Panc1 (cell line): ENCODE measurements at regions not wholly inside any gene's neighbourhood (a gene's known extent, or its start where the extent isn't known, plus 50 kb on each side); places are given as distances from the start of the nearest gene placed in this dataset.

Source experiments
- ATAC-seq: fragments of 200-7000 bp; cut with Tn5 transposase; 2 replicates; pipeline ENCODE4 v1.9.1; 2020; ENCODE audit warnings: mild to moderate bottlenecking, moderate library complexity
- BruUV-seq: library from RNA; stranded (reverse); fragments of 400-500 nt; replicated peaks from 2 replicates; lab custom pipeline; 2021; lab: Mats Ljungman, UMichigan
- CTCF ChIA-PET: fragments of 300-600 bp; sonication (Branson Sonifier 250); formaldehyde crosslinking; loops from one replicate; lab custom pipeline; 2022; ENCODE audit warnings: antibody characterized with exemption; lab: Charles Lee
- POLR2A ChIA-PET: fragments of 300-600 bp; sonication (Branson Sonifier 250); formaldehyde crosslinking; loops from one replicate; lab custom pipeline; 2022; ENCODE audit warnings: antibody characterized with exemption; lab: Charles Lee
- DNase-seq: peaks from one replicate; pipeline ENCODE4 v3.0.0-alpha.2; 2010; ENCODE audit warnings: low read depth, low spot score
- H3K27ac ChIP-seq: 2 replicates; pipeline ENCODE4 v1.5.1; 2011; ENCODE audit warnings: mild to moderate bottlenecking, low read length, inconsistent platforms
- H3K27me3 ChIP-seq: fragments of 200-500 bp; sonication (Bioruptor generic); 2 replicates; pipeline ENCODE4 v1.6.0; 2014; ENCODE audit warnings: low read length, inconsistent platforms; ENCODE audit not compliant: control insufficient read depth, insufficient read depth
- H3K36me3 ChIP-seq: fragments of 200-500 bp; sonication (Bioruptor generic); 2 replicates; pipeline ENCODE4 v1.5.1; 2014; ENCODE audit warnings: inconsistent platforms, mild to moderate bottlenecking, low read length, moderate library complexity; ENCODE audit not compliant: control insufficient read depth, insufficient read depth
- H3K4me1 ChIP-seq: 2 replicates; pipeline ENCODE4 v1.5.1; 2011; ENCODE audit warnings: inconsistent platforms, mild to moderate bottlenecking, low read length, moderate library complexity; ENCODE audit not compliant: control insufficient read depth, insufficient read depth
- H3K4me3 ChIP-seq, 2 experiments: 2 replicates each; pipeline ENCODE4 v1.5.1; 2011 to 2012; ENCODE audit warnings: low read depth in 2 of 2, low read length in 2 of 2, mild to moderate bottlenecking in 2 of 2, inconsistent platforms in 1 of 2, moderate library complexity in 1 of 2
- H3K9me3 ChIP-seq: fragments of 200-500 bp; sonication (Bioruptor generic); 2 replicates; pipeline ENCODE4 v1.5.1; 2014; ENCODE audit warnings: low read depth, mild to moderate bottlenecking, inconsistent platforms, low read length, moderate library complexity; ENCODE audit not compliant: control insufficient read depth, insufficient read depth
- CTCF ChIP-seq: fragments of 450-650 bp; IDR thresholded peaks from 2 replicates; pipeline ENCODE4 v1.5.1; 2017; ENCODE audit warnings: mild to moderate bottlenecking
- POLR2AphosphoS5 ChIP-seq: IDR thresholded peaks from 2 replicates; pipeline ENCODE4 v1.6.1; 2012; ENCODE audit warnings: mild to moderate bottlenecking, low read depth, low read length, moderate library complexity
- SIN3A ChIP-seq: IDR thresholded peaks from 2 replicates; pipeline ENCODE4 v1.6.1; 2012; ENCODE audit warnings: low read depth, mild to moderate bottlenecking, low read length, moderate library complexity, borderline replicate concordance; ENCODE audit not compliant: insufficient read depth
- TCF7L2 ChIP-seq: IDR thresholded peaks from 2 replicates; pipeline ENCODE4 v1.6.1; 2011; ENCODE audit warnings: mild to moderate bottlenecking, low read depth, low read length, inconsistent platforms
- in situ Hi-C: cut with HindIII; loops from 2 replicates; pipeline ENCODE4 v1.10.0; 2016; ENCODE audit warnings: low sequenced_read_pairs, low pct_unique_long_range_greater_than_20kb
- intact Hi-C: fragments of 100-400 bp; cut with micrococcal nuclease; formaldehyde crosslinking; loops from one replicate; pipeline ENCODE4 v1.10.0; 2022; ENCODE audit not compliant: unreplicated experiment
- TF ChIP-seq, protein P1 (sequence below), 2 experiments: IDR thresholded peaks; 2 replicates each; pipeline ENCODE4 v1.6.1; 2011 to 2012; ENCODE audit warnings: low read depth in 2 of 2, control low read depth in 1 of 2, low read length in 1 of 2, mild to moderate bottlenecking in 1 of 2, moderate library complexity in 1 of 2; ENCODE audit not compliant: insufficient read depth in 1 of 2

DNA sequence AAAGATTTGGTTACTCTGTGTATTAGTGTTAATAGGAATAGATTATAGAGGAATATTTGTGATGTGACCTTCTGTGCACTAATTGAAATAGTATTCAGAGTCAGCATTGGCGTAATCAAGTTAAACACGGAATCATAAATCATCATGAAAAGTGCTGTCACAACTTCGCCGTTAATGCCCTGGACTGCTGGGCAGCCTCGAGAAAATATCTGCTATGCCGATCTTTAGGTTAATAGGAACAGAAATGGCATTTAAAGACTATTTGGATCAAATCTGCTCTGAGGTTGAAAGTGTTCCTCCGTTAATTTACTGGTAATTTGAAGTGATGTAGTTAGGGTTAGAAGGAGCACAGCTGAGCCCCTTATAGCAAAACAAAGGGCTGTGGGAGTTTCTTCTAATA is 219.0 kb downstream of the MZT1 start:
- TF ChIP-seq, protein P1, sequence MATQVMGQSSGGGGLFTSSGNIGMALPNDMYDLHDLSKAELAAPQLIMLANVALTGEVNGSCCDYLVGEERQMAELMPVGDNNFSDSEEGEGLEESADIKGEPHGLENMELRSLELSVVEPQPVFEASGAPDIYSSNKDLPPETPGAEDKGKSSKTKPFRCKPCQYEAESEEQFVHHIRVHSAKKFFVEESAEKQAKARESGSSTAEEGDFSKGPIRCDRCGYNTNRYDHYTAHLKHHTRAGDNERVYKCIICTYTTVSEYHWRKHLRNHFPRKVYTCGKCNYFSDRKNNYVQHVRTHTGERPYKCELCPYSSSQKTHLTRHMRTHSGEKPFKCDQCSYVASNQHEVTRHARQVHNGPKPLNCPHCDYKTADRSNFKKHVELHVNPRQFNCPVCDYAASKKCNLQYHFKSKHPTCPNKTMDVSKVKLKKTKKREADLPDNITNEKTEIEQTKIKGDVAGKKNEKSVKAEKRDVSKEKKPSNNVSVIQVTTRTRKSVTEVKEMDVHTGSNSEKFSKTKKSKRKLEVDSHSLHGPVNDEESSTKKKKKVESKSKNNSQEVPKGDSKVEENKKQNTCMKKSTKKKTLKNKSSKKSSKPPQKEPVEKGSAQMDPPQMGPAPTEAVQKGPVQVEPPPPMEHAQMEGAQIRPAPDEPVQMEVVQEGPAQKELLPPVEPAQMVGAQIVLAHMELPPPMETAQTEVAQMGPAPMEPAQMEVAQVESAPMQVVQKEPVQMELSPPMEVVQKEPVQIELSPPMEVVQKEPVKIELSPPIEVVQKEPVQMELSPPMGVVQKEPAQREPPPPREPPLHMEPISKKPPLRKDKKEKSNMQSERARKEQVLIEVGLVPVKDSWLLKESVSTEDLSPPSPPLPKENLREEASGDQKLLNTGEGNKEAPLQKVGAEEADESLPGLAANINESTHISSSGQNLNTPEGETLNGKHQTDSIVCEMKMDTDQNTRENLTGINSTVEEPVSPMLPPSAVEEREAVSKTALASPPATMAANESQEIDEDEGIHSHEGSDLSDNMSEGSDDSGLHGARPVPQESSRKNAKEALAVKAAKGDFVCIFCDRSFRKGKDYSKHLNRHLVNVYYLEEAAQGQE (IDR thresholded peaks at IDR 0.05; ENCODE audit: insufficient read depth in 1 of 2, low read depth in 2 of 2, low read length in 1 of 2): no peak
- TF ChIP-seq TCF7L2: no peak
- TF ChIP-seq POLR2AphosphoS5: no peak
- no peak for TF ChIP-seq CTCF
- TF ChIP-seq SIN3A: no peak
- no peak for ATAC-seq
- no peak overlapping the region for H3K27ac ChIP-seq
- H3K4me1 ChIP-seq: no peaks in the 10 kb centered on the region
- no peaks in the 10 kb centered on the region for H3K36me3 ChIP-seq
- no TSS peak for BruUV-seq
- H3K4me3 ChIP-seq: no peak overlapping the region
- no peaks in the 10 kb centered on the region for H3K27me3 ChIP-seq
- ChIA-PET POLR2A (no interaction called here), CTCF (no interaction called here)
- no peak for DNase-seq
- no peaks in the 10 kb centered on the region for H3K9me3 ChIP-seq
- in situ Hi-C loops (no loop called here), intact Hi-C loops (no loop called here)

GRCh38 chr13:72507416-72508199 is 219.8 kb downstream of the MZT1 start:
- no peak for DNase-seq
- Histone ChIP-seq H3K4me1 (no peaks in the 10 kb centered on the region), H3K9me3 (no peaks in the 10 kb centered on the region), H3K27ac (no peak overlapping the region), H3K36me3 (no peaks in the 10 kb centered on the region), H3K4me3 (no peak overlapping the region; a peak in 1 of 4 replicates), H3K27me3 (no peaks in the 10 kb centered on the region)
- POLR2A ChIA-PET: no interaction called here
- ATAC-seq: no peak
- in situ Hi-C loops (no loop called here), intact Hi-C loops (no loop called here)
- CTCF ChIA-PET: no interaction called here
- TF ChIP-seq CTCF (no peak), POLR2AphosphoS5 (no peak), TCF7L2 (no peak), SIN3A (no peak)
- TF ChIP-seq, protein P1 (IDR thresholded peaks at IDR 0.05; ENCODE audit: insufficient read depth in 1 of 2, low read depth in 2 of 2, low read length in 1 of 2): no peak
- no TSS peak for BruUV-seq
